ENCODE measurements at regions not wholly inside any gene's neighbourhood (a gene's known extent, or its start where the extent isn't known, plus 50 kb on each side); places are given as distances from the start of the nearest gene placed in this dataset.

- TF ChIP-seq, protein P1, sequence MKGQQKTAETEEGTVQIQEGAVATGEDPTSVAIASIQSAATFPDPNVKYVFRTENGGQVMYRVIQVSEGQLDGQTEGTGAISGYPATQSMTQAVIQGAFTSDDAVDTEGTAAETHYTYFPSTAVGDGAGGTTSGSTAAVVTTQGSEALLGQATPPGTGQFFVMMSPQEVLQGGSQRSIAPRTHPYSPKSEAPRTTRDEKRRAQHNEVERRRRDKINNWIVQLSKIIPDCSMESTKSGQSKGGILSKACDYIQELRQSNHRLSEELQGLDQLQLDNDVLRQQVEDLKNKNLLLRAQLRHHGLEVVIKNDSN (IDR thresholded peaks at IDR 0.05), result 0 out of 2 replicates have a peak, but pooled peaks have one; percentile 17
- TF ChIP-seq MAX (IDR thresholded peaks at IDR 0.05) (peak; percentile 25; the same call in 1 of the 2 replicates), EP300 (IDR thresholded peaks at IDR 0.05; ENCODE audit: borderline replicate concordance) (no peak), FOXM1 (IDR thresholded peaks at IDR 0.05; ENCODE audit: borderline replicate concordance, low read depth) (no peak), TEAD4 (IDR thresholded peaks at IDR 0.05) (no peak), CEBPB (IDR thresholded peaks at IDR 0.05) (no peak)
These were observed 736.7 kb upstream of the GBE1 start for GRCh38 chr3:82498186-82498585.
